Renal pelvis (tissue), 1 donor: ENCODE measurements at regions not wholly inside any gene's neighbourhood (a gene's known extent, or its start where the extent isn't known, plus 50 kb on each side); places are given as distances from the start of the nearest gene placed in this dataset.

Experiments
- DNase-seq: peaks from one replicate; pipeline ENCODE4 v3.0.0-alpha.2; 2013

GRCh38 chr6:23417133-23417532, 708.9 kb upstream of the NRSN1 start:
- no peak for DNase-seq

- no peak for DNase-seq
Measured at GRCh38 chr6:23418095-23418494, 707.9 kb upstream of the NRSN1 start.

- no peak for DNase-seq
Measured at GRCh38 chr6:23419046-23419445, 707.0 kb upstream of the NRSN1 start.

- no peak for DNase-seq
Measured at GRCh38 chr6:23420659-23421350, 705.2 kb upstream of the NRSN1 start.

GRCh38 chr6:23424584-23424983, 701.4 kb upstream of the NRSN1 start:
- no peak for DNase-seq

GRCh38 chr6:23435126-23435525, 690.9 kb upstream of the NRSN1 start:
- no peak for DNase-seq

- DNase-seq: no peak
Measured at GRCh38 chr6:23435798-23436197, 690.2 kb upstream of the NRSN1 start.

- DNase-seq: no peak
Measured at GRCh38 chr6:23441808-23442461, 684.1 kb upstream of the NRSN1 start.

- no peak for DNase-seq
Measured at GRCh38 chr6:23445157-23445710, 680.8 kb upstream of the NRSN1 start.

GRCh38 chr6:23446469-23446967, 679.5 kb upstream of the NRSN1 start:
- peak; percentile 64 for DNase-seq

GRCh38 chr6:23447731-23448130, 678.3 kb upstream of the NRSN1 start:
- no peak for DNase-seq

- DNase-seq: no peak
Measured at GRCh38 chr6:23448281-23448680, 677.7 kb upstream of the NRSN1 start.

GRCh38 chr6:23454080-23454976, 671.7 kb upstream of the NRSN1 start:
- no peak for DNase-seq

- DNase-seq: no peak
Measured at GRCh38 chr6:23455754-23456153, 670.3 kb upstream of the NRSN1 start.

- no peak for DNase-seq
Measured at GRCh38 chr6:23456396-23456795, 669.6 kb upstream of the NRSN1 start.

GRCh38 chr6:23457321-23457720, 668.7 kb upstream of the NRSN1 start:
- DNase-seq: no peak

- DNase-seq: no peak
Measured at GRCh38 chr6:23465912-23466311, 660.1 kb upstream of the NRSN1 start.

- no peak for DNase-seq
Measured at GRCh38 chr6:23477586-23477985, 648.4 kb upstream of the NRSN1 start.

GRCh38 chr6:23478312-23478711, 647.7 kb upstream of the NRSN1 start:
- no peak for DNase-seq

GRCh38 chr6:23483896-23484295, 642.1 kb upstream of the NRSN1 start:
- DNase-seq: no peak

GRCh38 chr6:23494367-23494766, 631.6 kb upstream of the NRSN1 start:
- no peak for DNase-seq

- peak; percentile 36 for DNase-seq
Measured at GRCh38 chr6:23498013-23498412, 628.0 kb upstream of the NRSN1 start.
